Spleen (tissue), 7 donors: ENCODE measurements at regions not wholly inside any gene's neighbourhood (a gene's known extent, or its start where the extent isn't known, plus 50 kb on each side); places are given as distances from the start of the nearest gene placed in this dataset.

Experiments
- POLR2A ChIP-seq, 3 donors: fragments of 450-650 bp; IDR thresholded peaks; one replicate each; pipeline ENCODE4 v1.5.1; 2017; ENCODE audit warnings: antibody characterized with exemption in 3 of 3, mild to moderate bottlenecking in 1 of 3
- POLR2AphosphoS5 ChIP-seq, 3 donors: sonication (generic); formaldehyde crosslinking; IDR thresholded peaks; one replicate each; pipeline ENCODE4 v1.5.1; 2017; ENCODE audit warnings: antibody characterized with exemption in 3 of 3
- TF ChIP-seq, protein P1 (sequence below), 11 experiments: fragments of 200-600 bp in 7 of 11; fragments of 450-650 bp in 4 of 11; sonication (generic) in 4 of 11; IDR thresholded peaks in 8 of 11; conservative IDR thresholded peaks in 3 of 11; 1 replicate in 7 of 11; 2 replicates in 4 of 11; pipeline versions ENCODE4 v1.4.0 to v1.8.0; 2016 to 2021; ENCODE audit warnings: antibody characterized with exemption in 11 of 11, inconsistent platforms in 4 of 11, mild to moderate bottlenecking in 1 of 11
- donor health status: DM: no; HTN: no; CAD: no; lungs with moderate emphysema.
- donor health status: DM: no; HTN: no; CAD: no.
- donor health status: DM: no; HTN: no; CAD: no.

GRCh38 chr17:71330099-71330375 lies 790.8 kb upstream of the SOX9 start:
- TF ChIP-seq, protein P1, sequence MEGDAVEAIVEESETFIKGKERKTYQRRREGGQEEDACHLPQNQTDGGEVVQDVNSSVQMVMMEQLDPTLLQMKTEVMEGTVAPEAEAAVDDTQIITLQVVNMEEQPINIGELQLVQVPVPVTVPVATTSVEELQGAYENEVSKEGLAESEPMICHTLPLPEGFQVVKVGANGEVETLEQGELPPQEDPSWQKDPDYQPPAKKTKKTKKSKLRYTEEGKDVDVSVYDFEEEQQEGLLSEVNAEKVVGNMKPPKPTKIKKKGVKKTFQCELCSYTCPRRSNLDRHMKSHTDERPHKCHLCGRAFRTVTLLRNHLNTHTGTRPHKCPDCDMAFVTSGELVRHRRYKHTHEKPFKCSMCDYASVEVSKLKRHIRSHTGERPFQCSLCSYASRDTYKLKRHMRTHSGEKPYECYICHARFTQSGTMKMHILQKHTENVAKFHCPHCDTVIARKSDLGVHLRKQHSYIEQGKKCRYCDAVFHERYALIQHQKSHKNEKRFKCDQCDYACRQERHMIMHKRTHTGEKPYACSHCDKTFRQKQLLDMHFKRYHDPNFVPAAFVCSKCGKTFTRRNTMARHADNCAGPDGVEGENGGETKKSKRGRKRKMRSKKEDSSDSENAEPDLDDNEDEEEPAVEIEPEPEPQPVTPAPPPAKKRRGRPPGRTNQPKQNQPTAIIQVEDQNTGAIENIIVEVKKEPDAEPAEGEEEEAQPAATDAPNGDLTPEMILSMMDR (IDR thresholded peaks at IDR 0.05 in 8 of 11, conservative IDR thresholded peaks at IDR 0.05 in 3 of 11), result no peak
- no peak for TF ChIP-seq POLR2AphosphoS5 (IDR thresholded peaks at IDR 0.05)
- TF ChIP-seq POLR2A (IDR thresholded peaks at IDR 0.05), result no peak
